Vagina (tissue), 2 donors: ENCODE measurements at regions not wholly inside any gene's neighbourhood (a gene's known extent, or its start where the extent isn't known, plus 50 kb on each side); places are given as distances from the start of the nearest gene placed in this dataset.

Experiments
- DNase-seq, 2 donors: peaks; one replicate each; pipeline ENCODE4 v3.0.0-alpha.2; 2017; ENCODE audit errors: extremely low spot score in 2 of 2
- H3K27ac ChIP-seq: fragments of 200-600 bp; sonication (generic); one replicate; pipeline ENCODE4 v1.5.1; 2019
- H3K27me3 ChIP-seq: fragments of 200-600 bp; sonication (generic); one replicate; pipeline ENCODE4 v1.5.1; 2019
- H3K36me3 ChIP-seq, 2 donors: fragments of 200-600 bp; sonication (generic); one replicate each; pipeline ENCODE4 v1.5.1; 2017 to 2019
- H3K4me1 ChIP-seq: fragments of 200-600 bp; sonication (generic); one replicate; pipeline ENCODE4 v1.5.1; 2019
- H3K4me3 ChIP-seq, 2 donors: fragments of 200-600 bp; sonication (generic); 1 replicate in 1 of 2; 2 replicates in 1 of 2; pipeline ENCODE4 v1.5.1; 2016 to 2019
- H3K9me3 ChIP-seq: fragments of 200-600 bp; sonication (generic); one replicate; pipeline ENCODE4 v1.5.1; 2019
- CTCF ChIP-seq, 3 experiments: fragments of 450-650 bp in 2 of 3; fragments of 200-600 bp in 1 of 3; sonication (generic) in 1 of 3; IDR thresholded peaks; one replicate each; pipeline ENCODE4 v1.5.1; 2017 to 2019; ENCODE audit warnings: antibody characterized with exemption in 3 of 3, mild to moderate bottlenecking in 2 of 3, moderate library complexity in 2 of 3
- POLR2A ChIP-seq, 2 donors: fragments of 450-650 bp; IDR thresholded peaks; one replicate each; pipeline ENCODE4 v1.6.1; 2017; ENCODE audit warnings: antibody characterized with exemption in 2 of 2, mild to moderate bottlenecking in 2 of 2, moderate library complexity in 2 of 2
- POLR2AphosphoS5 ChIP-seq, 2 donors: sonication (generic); formaldehyde crosslinking; IDR thresholded peaks; one replicate each; pipeline ENCODE4 v1.9.0; 2017; ENCODE audit warnings: antibody characterized with exemption in 2 of 2, mild to moderate bottlenecking in 2 of 2, low read depth in 1 of 2; ENCODE audit not compliant: insufficient read depth in 1 of 2
- intact Hi-C: fragments of 100-400 bp; cut with DNase I; formaldehyde crosslinking; loops from one replicate; pipeline ENCODE4 v1.15.1; 2023

DNA sequence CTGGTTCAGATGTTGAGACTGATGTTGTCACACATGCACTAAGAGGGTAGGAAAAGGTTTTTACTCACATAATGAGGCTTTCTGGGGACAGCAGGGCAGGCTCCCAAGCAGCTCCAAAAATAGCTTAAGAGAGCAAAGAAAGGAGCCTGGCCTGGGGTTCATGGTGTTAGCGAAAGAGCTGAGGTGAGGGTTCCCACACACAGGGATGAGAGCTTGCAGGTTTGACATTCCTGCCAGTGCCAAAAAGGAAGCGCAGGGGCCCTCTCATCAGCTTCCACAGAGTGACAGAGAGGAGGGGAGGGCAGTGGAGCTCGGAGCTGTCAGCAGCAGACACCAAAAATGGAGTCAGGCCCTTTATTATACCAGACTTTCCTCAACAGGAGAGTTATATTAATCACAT is 65.5 kb upstream of the FAM216B start:
- DNase-seq: no peak
- Histone ChIP-seq H3K4me1 (no peaks in the 10 kb centered on the region), H3K27me3 (no peaks in the 10 kb centered on the region), H3K9me3 (no peaks in the 10 kb centered on the region), H3K27ac (no peak overlapping the region), H3K4me3 (no peak overlapping the region), H3K36me3 (no peaks in the 10 kb centered on the region)
- intact Hi-C loops: no loop called here
- TF ChIP-seq POLR2AphosphoS5 (IDR thresholded peaks at IDR 0.05; ENCODE audit: insufficient read depth in 1 of 2, low read depth in 1 of 2): no peak
- TF ChIP-seq CTCF (IDR thresholded peaks at IDR 0.05): no peak
- no peak for TF ChIP-seq POLR2A (IDR thresholded peaks at IDR 0.05)

DNA sequence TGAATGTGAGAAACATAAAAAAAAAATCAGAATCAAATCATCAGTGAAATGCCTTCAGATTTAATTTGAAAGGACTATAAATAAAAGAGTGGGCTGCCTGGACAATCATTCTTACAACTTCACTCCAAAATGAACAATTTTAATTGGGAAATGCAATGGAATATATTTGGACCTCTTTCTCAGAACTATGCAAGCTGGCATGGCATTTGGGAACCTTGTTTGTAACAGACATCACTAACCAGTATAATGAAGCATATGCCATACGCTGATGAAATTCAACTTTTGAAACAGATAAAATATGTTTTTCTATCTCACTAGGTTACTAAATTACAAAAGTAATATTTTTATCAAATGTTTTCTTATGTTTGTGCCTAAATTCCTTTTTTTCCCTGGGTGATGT is 64.2 kb upstream of the FAM216B start:
- intact Hi-C loops: no loop called here
- no peaks in the 10 kb centered on the region for H3K9me3 ChIP-seq
- no peaks in the 10 kb centered on the region for H3K27me3 ChIP-seq
- no peak overlapping the region for H3K27ac ChIP-seq
- no peak for DNase-seq
- no peak overlapping the region for H3K4me3 ChIP-seq
- no peak for TF ChIP-seq POLR2AphosphoS5 (IDR thresholded peaks at IDR 0.05; ENCODE audit: insufficient read depth in 1 of 2, low read depth in 1 of 2)
- no peak for TF ChIP-seq POLR2A (IDR thresholded peaks at IDR 0.05)
- TF ChIP-seq CTCF (IDR thresholded peaks at IDR 0.05): no peak
- no peaks in the 10 kb centered on the region for H3K36me3 ChIP-seq
- no peaks in the 10 kb centered on the region for H3K4me1 ChIP-seq

- no peaks in the 10 kb centered on the region for H3K4me1 ChIP-seq
- no peaks in the 10 kb centered on the region for H3K9me3 ChIP-seq
- H3K27me3 ChIP-seq: no peaks in the 10 kb centered on the region
- H3K36me3 ChIP-seq: no peaks in the 10 kb centered on the region
- TF ChIP-seq POLR2A (IDR thresholded peaks at IDR 0.05) (no peak), POLR2AphosphoS5 (IDR thresholded peaks at IDR 0.05; ENCODE audit: insufficient read depth in 1 of 2, low read depth in 1 of 2) (peak; percentile 37 to 83), CTCF (IDR thresholded peaks at IDR 0.05) (no peak)
- DNase-seq: no peak
- intact Hi-C loops: no loop called here
- peak overlapping the region; percentile 53 for H3K27ac ChIP-seq
- H3K4me3 ChIP-seq: no peak overlapping the region
These were observed 61.1 kb upstream of the FAM216B start for GRCh38 chr13:42720113-42720857.

DNA sequence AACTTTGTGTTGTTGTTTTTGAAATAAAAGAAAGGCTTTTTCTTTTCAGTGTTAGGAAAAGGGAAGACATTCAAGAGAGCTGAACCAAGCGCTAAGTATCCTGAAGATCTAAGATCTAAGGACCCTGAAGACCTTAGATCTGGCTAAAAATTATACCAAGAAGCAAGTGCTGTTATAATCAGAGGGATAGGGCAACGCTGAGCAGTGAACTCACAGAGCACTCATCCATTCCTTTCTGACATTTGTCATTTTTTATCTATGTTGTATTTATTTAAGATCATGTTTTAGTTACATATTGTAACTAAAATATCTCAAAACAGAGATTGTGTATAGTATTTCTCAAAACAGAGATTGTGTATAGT is 60.5 kb upstream of the FAM216B start:
- Histone ChIP-seq H3K9me3 (no peaks in the 10 kb centered on the region), H3K27me3 (no peaks in the 10 kb centered on the region), H3K27ac (peak overlapping the region; percentile 53), H3K36me3 (no peaks in the 10 kb centered on the region), H3K4me1 (no peaks in the 10 kb centered on the region), H3K4me3 (no peak overlapping the region)
- no peak for DNase-seq
- TF ChIP-seq CTCF (IDR thresholded peaks at IDR 0.05) (no peak), POLR2AphosphoS5 (IDR thresholded peaks at IDR 0.05; ENCODE audit: insufficient read depth in 1 of 2, low read depth in 1 of 2) (no peak), POLR2A (IDR thresholded peaks at IDR 0.05) (no peak)
- intact Hi-C loops: no loop called here

DNA sequence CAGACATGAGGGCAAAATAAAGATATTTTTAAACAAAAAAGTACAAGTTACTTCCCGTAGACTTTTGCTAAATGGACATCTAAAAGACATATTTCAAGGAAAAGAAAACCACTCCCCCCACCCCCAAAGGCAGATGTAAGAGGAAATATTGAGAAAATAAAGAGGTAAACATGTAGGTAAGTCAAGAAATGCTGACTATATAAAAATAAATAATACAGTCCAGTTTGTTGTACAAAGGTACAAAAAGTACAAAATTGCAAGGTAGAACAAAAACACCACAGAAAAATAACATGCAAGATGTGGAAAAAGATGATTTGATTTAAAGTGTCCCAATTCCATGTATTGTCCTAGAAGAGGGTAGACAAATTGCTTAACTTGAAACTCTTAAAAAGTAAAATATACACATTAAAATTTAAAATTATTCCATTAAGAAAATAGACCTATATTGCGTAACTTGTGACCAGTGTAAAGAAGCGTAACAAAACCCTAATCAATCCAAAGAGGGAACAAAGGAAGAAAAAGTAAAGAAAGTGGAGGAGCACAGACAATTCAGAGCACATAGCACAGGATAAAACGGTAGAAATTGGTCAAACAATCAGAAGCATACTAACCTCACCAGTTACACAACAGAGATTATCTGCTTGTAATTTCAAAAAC is 58.4 kb upstream of the FAM216B start:
- no peaks in the 10 kb centered on the region for H3K36me3 ChIP-seq
- H3K27ac ChIP-seq: no peak overlapping the region
- no peaks in the 10 kb centered on the region for H3K9me3 ChIP-seq
- no peak for DNase-seq
- intact Hi-C loops: no loop called here
- no peak for TF ChIP-seq CTCF (IDR thresholded peaks at IDR 0.05)
- TF ChIP-seq POLR2A (IDR thresholded peaks at IDR 0.05): no peak
- no peak for TF ChIP-seq POLR2AphosphoS5 (IDR thresholded peaks at IDR 0.05; ENCODE audit: insufficient read depth in 1 of 2, low read depth in 1 of 2)
- H3K4me3 ChIP-seq: no peak overlapping the region
- no peaks in the 10 kb centered on the region for H3K27me3 ChIP-seq
- H3K4me1 ChIP-seq: no peaks in the 10 kb centered on the region
